HUDEP-2 (cell line): ENCODE measurements at regions not wholly inside any gene's neighbourhood (a gene's known extent, or its start where the extent isn't known, plus 50 kb on each side); places are given as distances from the start of the nearest gene placed in this dataset.

ENCODE experiments used
- DNase-seq, 76 experiments: peaks; one replicate each; lab custom pipeline; 2025; ENCODE audit not compliant: unreplicated experiment in 76 of 76; lab: John Stamatoyannopoulos, UW

DNA sequence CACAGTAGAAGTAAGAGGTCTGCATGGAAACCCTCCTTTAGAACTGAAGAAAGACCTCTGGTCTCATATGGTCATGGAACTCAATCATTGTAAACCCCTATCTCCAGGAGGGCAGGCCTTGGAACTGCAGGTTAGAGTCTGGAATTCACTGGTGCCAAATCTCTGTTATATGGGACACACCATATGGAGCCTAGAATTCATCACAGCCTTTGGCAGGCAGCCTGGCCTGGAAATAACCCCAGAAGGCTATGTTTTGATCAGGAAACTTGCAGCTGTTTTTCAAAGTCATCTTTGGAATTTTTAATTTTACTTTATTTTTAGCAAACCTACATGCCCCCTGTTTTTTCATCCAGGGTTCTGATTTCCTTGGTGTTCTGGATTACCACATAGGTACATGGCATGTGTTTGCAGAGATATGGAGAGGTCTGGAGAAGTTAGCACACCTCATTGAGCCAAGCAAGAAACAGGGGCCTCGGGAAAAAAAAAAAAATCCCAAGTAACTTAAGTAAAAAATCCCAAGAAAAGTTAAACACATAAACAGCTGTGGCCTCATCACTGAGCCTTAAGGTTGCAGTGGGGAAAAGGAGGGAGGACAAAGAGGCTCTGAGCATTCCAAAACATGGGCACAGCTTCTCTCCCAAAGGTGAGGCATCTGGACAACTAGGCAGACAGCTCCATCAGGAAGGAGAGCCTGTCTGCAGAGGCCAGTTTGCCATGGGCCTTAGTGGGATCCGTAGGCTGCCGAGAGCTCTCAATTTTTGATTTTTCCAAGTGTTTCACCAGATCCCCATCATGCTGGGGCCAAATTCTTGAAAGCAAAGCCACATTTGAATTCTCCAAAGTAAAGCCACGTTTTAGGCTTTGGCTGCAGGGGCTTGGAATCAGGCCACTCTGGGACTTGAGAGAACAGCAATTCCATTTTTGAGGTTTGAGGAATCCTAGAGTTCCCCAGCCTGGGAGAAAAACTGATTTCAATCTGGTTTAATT lies 339.6 kb upstream of the TBX3 start:
- no peak for DNase-seq

DNA sequence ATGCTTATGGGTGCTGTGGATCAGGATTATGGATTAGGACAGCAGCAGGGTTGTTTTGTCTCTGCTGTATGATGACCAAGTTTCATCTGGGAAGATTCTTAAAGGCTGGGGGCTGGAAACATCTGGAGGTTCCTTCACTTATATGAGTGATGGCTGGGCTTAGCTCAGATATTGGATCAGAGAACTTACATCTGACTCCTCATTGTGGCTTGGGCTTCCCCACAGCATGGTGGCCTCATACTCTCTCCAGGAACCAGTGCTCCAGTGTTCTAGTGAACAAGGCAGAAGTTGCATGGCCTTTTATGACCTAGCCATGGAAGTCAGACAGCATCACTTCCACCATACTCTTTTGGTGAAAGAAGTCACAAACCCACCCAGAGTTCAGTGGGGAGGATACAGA lies 336.1 kb upstream of the TBX3 start:
- no peak for DNase-seq

DNA sequence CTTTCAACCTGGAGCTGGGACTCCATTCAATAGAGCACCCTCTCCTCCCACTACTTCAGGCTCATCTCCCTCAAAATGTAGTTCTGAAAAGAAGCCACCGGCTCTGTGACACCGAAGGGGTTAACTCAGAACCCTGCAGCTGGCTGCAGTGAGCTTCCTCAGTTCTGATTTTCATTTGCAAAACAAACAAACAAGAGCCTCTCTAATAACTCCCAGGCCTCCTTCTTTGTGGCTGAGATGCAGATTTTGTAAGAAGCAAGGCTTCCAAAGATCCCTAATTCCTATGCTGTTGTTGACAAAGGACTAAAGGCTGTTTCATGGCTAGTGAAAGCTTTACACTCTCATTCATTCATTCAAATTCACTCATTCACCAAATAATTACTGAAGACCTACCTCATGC lies 333.4 kb upstream of the TBX3 start:
- no peak for DNase-seq

DNA sequence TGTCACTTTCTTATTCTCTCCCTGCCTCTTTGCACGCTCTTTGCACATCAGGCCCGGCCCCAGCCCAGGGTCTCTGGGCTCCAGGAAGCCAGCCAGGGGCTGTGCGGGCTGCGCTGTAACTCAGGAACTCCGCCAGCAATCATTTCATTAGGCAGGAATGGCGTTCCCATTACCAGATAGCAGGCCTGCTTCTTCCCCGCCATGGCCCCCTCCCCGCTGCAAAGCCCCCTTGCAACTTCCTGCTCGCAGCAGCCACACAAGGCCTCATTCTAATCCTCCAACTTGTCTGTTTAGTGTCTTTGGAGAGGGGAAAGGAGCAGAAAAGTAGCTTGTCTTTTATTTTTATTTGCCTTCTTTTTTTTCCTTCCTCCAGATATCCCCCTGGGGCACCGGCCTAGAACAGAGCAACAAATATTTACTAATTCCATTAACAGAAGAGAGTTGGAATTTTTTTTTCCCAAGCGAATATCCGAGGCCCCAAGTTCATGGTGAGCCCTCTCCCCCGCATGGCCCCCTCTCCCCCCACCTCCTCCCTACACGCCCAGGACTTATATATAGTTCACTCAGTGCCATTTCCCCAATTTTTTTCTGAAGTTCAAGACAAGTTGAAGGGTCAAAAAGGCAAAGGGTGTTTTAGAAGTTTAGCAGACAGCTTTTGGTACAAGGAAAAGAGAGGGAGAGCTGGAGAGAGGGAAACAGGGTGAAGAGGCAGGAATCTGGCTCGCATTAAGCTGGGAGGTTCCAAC lies 329.4 kb upstream of the TBX3 start:
- no peak for DNase-seq

DNA sequence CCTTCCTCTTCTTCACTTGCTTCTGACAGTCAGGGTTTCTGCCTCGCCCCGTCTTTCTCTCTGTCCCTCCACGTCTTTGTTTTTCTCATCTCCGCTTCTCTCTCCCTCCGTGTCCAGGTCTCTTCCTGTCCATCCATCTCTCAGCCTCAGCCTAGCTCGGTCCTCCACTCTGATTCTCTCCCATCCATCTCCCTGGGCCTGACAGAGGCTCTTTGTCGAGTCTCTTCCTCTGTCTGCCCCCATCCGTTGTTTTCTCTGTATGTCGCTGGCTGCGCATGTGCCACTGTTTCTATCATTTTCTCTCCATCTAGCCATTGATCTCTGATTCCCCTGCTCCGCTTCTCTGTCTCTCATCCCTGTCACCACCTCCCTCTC lies 328.9 kb upstream of the TBX3 start:
- DNase-seq: no peak

DNA sequence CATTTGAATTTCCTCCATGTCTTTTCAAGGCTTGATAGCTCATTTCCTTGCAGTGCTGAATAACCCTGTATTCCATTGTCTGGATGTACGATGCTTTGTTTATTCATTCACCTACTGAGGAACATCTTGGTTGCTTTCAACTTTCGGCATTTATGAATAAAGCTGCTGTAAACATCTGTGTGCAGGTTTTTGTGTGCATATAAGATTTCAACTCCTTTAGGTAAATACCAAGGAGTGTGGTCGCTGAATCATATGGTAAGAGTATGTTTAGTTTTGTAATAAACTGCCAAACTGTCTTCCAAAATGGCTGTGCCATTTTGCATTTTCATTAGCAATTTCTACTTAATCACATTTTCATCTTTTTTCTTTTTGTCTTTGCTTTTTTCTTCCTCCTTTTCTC lies 327.7 kb upstream of the TBX3 start:
- no peak for DNase-seq

DNA sequence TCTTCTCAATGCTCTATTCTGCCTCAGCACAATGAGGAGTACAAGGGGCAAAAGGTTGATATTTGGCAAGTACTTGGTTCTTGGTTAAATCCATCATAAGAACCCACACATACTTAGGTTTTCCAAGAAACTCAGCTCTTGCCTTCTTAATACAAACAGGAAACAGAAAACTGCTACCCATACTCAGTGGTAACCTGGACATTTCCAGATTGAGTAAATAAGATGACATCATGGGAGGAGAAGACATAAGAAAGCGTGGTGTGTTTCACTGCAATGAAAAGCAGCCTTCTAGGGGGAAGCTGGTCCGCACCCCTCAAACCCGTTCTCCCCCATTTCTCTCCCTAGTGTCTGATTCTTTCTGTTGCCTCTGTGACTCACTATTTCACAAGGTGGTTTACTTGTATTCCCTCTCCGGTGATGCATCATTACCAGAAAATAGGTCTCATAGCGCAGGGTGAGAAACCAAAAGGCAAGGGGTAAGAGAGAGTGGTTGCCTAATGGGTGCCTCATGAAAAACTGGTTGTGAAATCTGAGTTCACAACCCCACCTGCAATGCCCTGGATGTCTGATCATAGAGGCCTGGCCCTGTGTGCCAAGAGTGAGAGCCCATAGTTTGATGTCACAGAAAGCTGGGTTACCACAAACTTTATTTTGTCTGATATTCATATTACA lies 326.5 kb upstream of the TBX3 start:
- DNase-seq: no peak

DNA sequence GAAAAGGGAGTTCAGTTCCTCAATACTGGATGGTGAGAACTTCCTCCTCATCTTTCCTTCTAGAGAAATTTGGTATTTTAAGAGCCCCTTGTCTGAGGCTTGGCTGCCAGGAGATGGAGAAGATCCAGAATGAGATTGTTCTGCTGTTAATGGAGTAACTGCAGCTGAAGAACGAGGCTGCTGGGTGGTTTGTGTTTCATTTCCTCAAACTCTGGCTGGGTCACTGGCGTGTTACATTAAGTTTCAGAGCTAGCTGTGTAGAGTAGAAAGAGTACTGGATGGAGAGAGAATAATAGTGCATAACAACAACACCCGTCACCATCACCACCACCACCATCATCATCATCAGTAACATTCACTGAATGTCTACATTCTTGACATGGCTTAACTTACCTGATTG lies 325.0 kb upstream of the TBX3 start:
- DNase-seq: no peak

DNA sequence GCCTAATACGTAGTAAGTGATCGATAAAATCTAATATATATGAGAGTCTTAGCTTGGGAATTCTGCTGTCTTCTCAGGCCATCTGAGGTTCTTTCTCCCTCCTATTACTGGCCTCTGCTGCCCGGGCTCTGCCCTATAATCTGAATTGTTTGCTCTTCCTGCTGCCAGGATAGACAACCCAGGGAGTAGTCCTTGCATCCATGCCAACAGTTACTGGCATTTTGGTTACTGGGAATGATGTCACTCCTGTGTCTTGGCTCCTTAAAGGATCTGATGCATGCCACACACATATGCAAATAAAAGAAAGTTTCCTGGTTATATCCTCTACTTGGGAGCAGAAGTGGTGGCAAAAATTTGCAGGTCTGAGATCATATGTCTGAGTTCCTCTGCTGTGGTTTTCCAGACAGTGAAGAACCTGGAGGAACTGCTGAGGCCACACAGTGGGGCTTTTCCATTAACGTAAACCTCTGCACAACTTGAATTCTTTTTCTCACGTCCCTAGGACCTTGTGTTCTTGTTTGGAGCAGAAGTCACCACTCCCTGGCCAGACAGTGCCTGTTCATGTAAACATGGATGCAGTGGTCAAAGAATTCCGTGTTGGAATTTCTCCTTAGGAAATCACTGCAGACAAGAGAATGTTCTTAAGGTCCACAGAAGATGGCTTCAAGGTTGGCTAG lies 320.6 kb upstream of the TBX3 start:
- DNase-seq: no peak

DNA sequence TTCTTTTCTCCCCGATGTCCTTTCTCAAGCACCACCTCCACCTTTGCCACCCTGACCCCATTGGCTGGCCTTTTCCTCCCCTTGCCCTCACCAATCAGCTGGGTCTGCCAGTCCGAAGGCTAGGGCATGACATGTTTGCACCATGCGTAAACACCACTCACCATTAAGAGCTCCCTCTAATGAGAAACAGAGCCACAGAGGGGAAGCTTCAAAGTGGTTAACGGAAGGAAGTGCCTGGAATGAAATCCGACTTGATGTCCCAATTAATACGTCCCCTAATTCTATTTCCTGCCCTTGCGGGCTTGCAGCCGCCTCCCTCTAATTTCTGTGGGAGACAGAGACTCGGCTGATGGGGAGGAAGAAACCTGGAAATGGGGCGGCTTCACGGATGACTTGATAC lies 318.5 kb upstream of the TBX3 start:
- no peak for DNase-seq

DNA sequence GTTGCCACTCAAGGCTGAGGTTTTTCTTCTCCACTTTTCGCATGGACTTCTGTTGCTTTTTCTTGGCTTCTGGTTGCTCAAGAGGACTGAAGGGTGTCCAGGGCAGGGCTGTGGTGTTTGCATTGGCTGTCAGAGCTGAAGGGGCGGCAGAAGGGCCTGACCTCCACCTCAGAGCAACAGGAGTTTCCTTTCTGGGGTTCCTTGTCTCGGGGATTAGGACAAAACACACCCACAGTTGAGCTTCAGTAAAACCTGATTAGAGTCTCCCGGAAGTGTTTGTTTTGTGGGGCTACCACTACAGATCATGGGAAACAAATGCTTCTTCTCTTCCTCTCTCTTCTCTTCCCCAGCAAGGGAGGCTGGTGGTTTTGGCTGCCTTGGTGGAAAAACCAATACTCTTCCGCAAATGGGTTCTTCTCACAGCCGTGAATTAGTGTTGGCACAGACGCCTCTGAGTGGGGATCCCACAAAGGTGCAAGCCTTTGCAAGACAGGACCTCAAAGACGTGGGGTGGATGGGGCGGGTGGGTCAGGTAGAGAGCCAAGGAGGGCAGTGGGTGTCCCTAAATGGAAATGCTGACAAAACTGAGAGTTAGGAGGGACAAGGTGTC lies 317.7 kb upstream of the TBX3 start:
- DNase-seq: no peak

DNA sequence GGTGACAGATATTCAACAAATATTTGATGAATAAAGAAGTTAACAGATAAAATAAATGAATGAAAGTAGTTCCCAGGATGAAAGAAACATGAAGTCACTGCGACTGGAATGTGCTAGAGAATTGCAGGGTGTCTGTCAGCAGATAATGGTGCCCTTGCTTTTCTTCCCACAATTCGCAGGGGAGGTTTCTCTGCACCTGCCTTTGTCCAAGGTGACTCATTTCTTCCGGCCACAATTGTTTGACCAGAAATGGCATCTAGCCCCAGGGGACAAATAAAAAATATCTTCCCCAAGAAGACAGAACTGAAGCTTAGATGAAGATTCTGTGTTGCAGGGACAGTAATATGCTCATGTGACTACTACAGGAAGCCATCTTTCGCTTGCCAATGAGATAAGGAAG lies 316.1 kb upstream of the TBX3 start:
- DNase-seq: no peak

DNA sequence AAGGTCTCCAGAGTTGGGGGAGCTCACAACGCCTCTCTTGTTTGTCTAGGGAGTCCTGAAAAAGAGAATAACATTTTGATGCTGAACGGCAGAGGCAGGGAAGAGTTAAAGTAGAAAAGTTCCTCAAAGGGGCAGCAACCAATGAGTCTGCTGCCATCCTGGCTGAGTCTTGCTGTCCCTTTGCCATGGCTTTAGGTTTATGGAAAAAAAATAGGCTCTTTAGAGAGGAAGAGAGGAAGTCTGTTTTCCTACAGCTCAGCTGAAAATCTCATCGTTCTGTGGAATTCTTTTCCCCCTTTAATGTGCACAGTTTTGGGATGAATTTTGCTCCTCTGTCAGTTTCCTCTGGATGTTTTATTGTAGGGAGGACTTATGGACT lies 314.8 kb upstream of the TBX3 start:
- DNase-seq: no peak

DNA sequence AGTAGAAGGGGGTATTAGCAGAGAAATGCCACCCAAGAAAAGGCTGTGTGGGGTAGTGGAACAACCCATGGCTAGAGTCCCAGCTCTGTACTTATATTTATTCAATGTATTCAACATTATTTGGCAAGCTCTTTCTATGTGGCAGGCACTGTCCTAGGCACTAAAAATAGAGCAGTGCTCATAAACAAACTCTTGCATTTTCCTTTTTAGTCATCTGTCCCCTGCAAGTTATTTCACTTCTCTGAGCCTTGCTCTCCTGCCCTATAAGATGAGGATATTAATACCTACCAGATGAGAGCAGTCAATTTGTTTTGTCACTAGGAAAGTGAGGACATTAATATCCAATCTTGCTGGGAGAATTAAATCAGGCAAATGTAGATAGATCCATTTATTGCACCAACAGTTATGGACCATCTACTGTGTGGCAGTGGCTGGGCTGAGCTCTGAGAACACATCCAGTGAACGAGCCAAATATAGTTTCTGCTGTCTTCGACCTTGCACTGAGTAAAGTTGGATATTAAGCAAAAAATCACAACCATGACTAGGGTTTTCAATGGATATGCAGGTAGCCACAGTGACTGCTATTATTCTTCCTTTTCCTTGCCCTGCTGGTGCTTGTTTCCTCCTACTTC lies 314.3 kb upstream of the TBX3 start:
- DNase-seq: no peak

DNA sequence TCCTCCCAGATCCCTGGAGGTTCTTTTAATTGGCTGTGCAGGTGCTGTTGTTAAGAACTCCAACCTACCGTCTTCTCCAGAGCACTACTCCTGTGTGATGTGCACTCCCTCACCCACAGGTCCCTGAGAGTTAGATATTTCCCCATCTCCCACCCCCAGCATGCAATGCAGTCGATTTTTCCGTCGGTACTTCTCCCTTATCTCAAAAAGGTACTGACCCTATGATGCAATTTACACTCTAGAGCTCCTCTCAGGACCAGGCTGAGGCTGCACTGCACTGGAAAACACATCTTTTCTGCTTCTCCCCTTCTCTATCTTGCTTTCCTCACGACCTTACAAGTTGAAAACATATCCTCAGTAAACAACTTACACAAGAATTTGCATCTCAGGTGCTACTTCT lies 312.4 kb upstream of the TBX3 start:
- DNase-seq: no peak

DNA sequence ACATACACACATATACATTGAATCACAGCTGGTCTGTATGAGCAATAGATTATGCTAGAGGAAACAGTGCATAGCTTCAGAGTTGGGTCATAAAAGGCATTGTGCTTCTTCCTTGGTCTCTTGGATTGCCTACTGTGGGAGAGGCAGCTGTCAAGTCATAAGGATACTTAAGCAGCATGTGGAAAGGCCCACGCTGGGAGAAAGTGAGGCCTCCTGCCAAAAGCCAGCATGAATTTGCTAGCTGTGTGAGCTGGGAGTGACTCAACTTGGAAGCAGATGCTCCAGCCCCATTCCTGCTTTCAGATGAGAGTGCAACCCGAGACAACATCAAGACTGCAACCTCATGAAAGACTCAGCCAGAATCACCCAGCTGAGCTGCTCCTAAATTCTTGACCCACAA lies 311.9 kb upstream of the TBX3 start:
- DNase-seq: no peak

DNA sequence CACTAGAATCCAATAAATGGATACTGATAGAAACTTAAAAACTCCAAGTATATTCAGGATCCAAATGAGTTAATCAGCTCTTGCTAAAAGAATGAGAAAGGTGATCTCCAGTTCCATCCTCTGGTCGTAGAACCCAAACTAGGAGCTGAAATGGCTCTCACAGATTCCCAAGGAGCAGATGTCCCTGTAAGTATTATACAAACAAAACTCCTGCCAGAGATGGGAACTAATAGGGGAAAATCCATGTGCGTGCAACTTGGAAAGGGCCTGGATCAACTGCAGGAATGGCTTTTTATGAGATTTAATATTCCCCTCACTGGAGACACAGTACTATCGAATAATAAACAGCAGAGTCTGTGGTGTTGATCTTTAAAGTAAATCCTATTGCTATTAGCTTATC lies 309.2 kb upstream of the TBX3 start:
- no peak for DNase-seq

DNA sequence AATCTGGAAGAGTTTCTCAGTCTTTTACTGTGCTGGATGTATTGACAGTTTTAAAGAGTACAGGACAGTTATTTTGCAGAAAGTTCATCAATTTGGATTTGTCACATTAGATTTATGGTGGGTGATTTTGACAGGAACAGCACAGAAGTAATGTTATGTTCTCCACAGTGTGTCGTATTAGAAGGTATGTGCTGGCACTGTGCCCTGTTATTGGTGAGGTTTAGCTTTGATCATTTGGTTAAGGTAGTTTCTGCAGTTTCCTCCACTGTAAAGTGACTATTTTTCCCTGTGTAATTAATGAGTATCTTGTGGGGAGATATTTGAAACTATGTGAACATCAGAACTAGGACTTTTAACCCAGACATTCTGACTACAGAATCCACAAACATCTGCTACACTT lies 308.5 kb upstream of the TBX3 start:
- DNase-seq: no peak

DNA sequence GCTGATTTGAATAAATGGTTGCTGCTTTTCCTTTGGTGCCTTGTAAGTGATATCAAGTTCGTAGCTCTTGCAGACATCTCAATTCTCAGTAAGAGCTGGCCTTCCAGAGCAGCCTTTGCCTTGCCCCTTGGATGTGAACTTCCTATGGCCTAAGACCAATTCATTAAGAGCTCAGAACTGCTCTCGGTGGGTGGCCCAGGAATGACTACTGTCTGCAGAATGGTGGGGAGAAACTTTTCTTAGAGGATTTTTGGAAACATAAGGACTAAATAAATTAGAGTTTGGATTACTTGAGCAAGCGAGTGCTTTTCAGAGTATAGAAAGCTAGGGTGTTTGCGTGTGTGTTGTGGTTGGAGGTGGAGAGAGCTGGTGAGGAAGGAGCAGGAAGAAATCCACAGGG lies 306.4 kb upstream of the TBX3 start:
- no peak for DNase-seq

DNA sequence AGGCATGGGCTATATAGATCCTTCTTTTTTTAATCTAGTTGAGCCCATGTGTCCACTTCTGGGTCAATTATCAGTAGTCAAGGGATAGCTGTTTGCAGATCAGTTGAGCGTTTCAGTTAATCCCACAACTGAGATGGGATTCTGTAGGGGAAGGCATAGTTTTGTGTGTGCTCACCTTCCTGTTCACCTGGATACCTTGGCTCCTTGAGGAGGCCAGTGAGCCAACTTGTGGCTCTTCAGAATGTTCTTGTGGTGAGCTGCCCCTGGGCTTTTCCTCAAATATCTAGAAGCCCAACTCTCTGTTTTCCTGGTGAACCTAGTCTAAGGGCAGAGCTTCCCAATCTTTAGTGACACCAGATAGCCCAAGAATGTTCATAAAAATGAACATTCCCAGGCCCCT lies 302.9 kb upstream of the TBX3 start:
- no peak for DNase-seq
